Glutamatergic neuron (in vitro differentiated cells): ENCODE measurements at regions not wholly inside any gene's neighbourhood (a gene's known extent, or its start where the extent isn't known, plus 50 kb on each side); places are given as distances from the start of the nearest gene placed in this dataset.

Experiments used
- DNase-seq: peaks from one replicate; pipeline ENCODE4 v3.0.0; 2022
- H3K27ac Mint-ChIP-seq: one replicate; pipeline ENCODE4 v1.8.0; 2020; ENCODE audit warnings: mild to moderate bottlenecking, mixed read lengths, inconsistent platforms; ENCODE audit not compliant: unreplicated experiment
- H3K27me3 Mint-ChIP-seq: one replicate; pipeline ENCODE4 v1.8.0; 2020; ENCODE audit warnings: mild to moderate bottlenecking, moderate library complexity, mixed read lengths, inconsistent platforms; ENCODE audit not compliant: unreplicated experiment
- H3K36me3 Mint-ChIP-seq: one replicate; pipeline ENCODE4 v1.8.0; 2020; ENCODE audit warnings: mild to moderate bottlenecking, mixed read lengths, inconsistent platforms; ENCODE audit not compliant: unreplicated experiment
- H3K4me1 Mint-ChIP-seq: one replicate; pipeline ENCODE4 v1.8.0; 2020; ENCODE audit warnings: mild to moderate bottlenecking, low read depth, mixed read lengths, inconsistent platforms; ENCODE audit not compliant: unreplicated experiment
- H3K4me3 Mint-ChIP-seq: one replicate; pipeline ENCODE4 v1.8.0; 2020; ENCODE audit warnings: mild to moderate bottlenecking, mixed read lengths, inconsistent platforms; ENCODE audit not compliant: unreplicated experiment
- H3K9me3 Mint-ChIP-seq: one replicate; pipeline ENCODE4 v1.8.0; 2020; ENCODE audit warnings: mild to moderate bottlenecking, moderate library complexity, mixed read lengths, inconsistent platforms; ENCODE audit not compliant: unreplicated experiment
- TF ChIP-seq, protein P1 (sequence below): fragments of 200-600 bp; sonication (generic); IDR thresholded peaks from one replicate; pipeline ENCODE4 v1.5.0; 2021; ENCODE audit not compliant: partially characterized antibody, unreplicated experiment

DNA sequence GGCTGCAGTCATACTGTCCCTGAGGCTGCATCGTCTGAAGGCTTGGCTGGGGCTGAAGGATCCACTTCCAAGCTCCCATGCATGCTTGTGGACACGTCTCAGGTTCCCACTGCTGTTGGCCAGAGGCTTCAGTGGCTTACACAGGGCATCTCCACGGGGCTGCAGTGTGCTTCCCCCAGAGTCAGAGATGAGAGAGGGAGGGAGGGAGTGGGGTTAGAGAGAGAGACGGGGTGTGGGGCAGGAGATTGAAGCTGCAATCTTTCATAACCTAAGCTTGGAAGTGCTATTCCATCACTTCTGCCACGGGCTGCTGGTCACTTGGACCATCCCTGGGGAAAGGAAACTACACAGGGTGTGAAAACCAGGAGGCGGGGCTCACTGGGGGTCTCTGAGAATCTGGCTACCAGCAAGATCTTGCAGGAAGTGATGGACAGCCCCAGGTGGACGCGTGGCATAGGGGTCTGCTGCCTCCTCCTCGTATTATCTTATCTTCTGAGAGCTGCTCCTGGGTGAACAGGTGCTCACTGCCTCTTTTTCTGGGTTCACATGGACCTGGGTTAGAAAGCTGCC lies 63.0 kb upstream of the MYEOV start:
- TF ChIP-seq, protein P1, sequence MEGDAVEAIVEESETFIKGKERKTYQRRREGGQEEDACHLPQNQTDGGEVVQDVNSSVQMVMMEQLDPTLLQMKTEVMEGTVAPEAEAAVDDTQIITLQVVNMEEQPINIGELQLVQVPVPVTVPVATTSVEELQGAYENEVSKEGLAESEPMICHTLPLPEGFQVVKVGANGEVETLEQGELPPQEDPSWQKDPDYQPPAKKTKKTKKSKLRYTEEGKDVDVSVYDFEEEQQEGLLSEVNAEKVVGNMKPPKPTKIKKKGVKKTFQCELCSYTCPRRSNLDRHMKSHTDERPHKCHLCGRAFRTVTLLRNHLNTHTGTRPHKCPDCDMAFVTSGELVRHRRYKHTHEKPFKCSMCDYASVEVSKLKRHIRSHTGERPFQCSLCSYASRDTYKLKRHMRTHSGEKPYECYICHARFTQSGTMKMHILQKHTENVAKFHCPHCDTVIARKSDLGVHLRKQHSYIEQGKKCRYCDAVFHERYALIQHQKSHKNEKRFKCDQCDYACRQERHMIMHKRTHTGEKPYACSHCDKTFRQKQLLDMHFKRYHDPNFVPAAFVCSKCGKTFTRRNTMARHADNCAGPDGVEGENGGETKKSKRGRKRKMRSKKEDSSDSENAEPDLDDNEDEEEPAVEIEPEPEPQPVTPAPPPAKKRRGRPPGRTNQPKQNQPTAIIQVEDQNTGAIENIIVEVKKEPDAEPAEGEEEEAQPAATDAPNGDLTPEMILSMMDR, result no peak
- peaks cover 5% of the 10 kb centered on the region for H3K27me3 Mint-ChIP-seq
- no peak for DNase-seq
- H3K4me1 Mint-ChIP-seq, result peaks cover 4% of the 10 kb centered on the region
- no peak overlapping the region for H3K4me3 Mint-ChIP-seq
- H3K9me3 Mint-ChIP-seq, result peaks cover 4% of the 10 kb centered on the region
- peaks cover 25% of the 10 kb centered on the region for H3K36me3 Mint-ChIP-seq
- no peak overlapping the region for H3K27ac Mint-ChIP-seq

- TF ChIP-seq, protein P1, result no peak
- Mint-ChIP-seq H3K36me3 (peaks cover 19% of the 10 kb centered on the region), H3K4me3 (no peak overlapping the region), H3K9me3 (peaks cover 4% of the 10 kb centered on the region), H3K27ac (no peak overlapping the region), H3K27me3 (peaks cover 5% of the 10 kb centered on the region), H3K4me1 (peaks cover 4% of the 10 kb centered on the region)
- DNase-seq, result no peak
Measured at GRCh38 chr11:69231466-69232018, 62.4 kb upstream of the MYEOV start.

DNA sequence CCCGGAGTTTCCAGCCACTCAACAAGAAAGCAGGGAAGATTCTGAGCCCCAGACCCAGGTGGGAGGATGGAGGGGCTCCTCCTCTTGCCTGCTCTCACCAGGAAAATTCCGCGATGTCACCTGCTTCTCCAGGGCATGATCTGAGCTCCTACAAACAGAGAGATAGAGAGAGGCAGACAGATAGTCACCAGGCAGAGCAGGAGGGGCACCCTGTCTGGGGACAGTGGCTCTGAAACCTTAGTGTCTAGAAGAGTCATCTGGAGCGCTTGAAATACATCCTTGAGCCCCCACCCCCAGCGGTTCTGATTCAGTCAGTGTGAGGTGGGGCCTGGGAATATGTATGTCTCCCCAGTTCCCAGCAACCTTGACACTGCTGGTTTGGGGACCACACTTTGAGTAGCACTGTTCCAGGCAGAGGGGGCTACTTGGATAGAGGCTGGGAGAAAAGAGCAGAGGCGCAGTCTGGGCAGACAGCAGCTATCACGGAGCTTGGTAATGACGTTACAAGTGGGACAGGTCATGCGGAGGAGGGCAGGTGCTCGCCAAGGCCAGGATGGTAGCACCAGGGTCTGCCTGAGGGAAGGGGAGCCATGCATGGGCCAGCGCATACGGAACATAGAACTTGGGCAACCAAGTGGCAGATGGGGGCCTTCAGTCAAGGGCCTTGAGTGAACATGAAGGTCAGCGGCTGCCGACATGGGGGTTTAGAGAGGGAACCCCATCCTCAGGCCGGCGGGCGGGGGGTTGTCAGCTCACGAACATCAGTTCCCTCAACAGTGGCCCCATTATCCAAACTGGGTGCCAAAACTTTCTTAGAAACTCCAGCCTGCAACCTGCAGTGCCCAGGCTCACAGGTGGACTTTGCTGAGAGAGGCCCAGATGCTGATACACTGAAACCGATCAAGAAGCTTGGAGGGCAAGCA lies 60.9 kb upstream of the MYEOV start:
- Mint-ChIP-seq H3K36me3 (peaks cover 14% of the 10 kb centered on the region), H3K4me3 (no peak overlapping the region), H3K4me1 (peaks cover 4% of the 10 kb centered on the region), H3K27me3 (peaks cover 5% of the 10 kb centered on the region), H3K9me3 (peaks cover 4% of the 10 kb centered on the region), H3K27ac (no peak overlapping the region)
- TF ChIP-seq, protein P1, result no peak
- DNase-seq, result no peak

DNA sequence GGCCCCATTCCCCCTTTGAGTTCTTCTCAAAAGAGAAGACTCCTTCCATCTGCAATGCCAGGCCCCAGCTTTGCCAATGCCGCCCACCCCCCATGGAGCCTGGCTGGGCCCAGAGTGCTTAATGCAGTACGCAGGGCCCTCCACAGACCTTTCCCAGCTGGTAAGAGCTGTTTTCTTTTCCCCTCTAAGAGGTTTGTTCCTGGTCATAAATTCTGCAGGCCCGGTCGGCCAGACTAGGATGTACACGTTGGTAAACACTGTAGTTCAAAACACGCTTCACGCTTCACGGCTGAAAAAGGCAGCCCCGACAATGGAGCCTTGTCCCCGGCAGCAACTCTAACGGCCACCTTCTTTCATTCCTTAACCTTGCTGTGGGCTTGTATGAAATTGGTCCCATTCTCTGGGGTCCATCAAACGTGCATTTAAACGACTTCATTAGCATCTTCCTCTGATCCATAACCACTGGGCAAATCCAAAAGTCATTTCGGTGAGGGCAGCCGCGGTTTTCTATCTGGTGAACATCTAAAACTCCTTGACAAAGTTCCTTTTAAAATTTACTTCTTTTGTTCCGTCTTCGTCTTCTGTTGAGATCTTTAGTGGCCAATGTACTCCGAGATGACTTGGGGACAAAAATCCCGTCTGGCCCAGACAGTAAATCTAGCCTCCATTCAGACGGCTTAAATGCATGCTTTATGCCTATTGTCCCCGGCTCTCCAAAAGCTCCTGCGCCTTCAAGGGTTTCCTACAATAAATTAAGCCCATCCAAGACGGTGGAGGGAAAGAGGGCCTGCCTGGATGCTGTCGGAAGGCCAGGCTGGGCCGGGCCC lies 60.0 kb upstream of the MYEOV start:
- no peak overlapping the region for H3K4me3 Mint-ChIP-seq
- peaks cover 4% of the 10 kb centered on the region for H3K4me1 Mint-ChIP-seq
- H3K27me3 Mint-ChIP-seq, result peaks cover 5% of the 10 kb centered on the region
- peaks cover 12% of the 10 kb centered on the region for H3K36me3 Mint-ChIP-seq
- no peak overlapping the region for H3K27ac Mint-ChIP-seq
- peaks cover 4% of the 10 kb centered on the region for H3K9me3 Mint-ChIP-seq
- TF ChIP-seq, protein P1, result no peak
- no peak for DNase-seq
